Activated CD8-positive, alpha-beta memory T cell treated with anti-CD3 and anti-CD28 coated beads for 36 hours (primary cell): ENCODE measurements at regions not wholly inside any gene's neighbourhood (a gene's known extent, or its start where the extent isn't known, plus 50 kb on each side); places are given as distances from the start of the nearest gene placed in this dataset.

Source experiments
- CTCF ChIA-PET: fragments of 350-600 bp; sonication (Branson Sonifier 250); formaldehyde crosslinking; loops from one replicate; lab custom pipeline; 2021; ENCODE audit warnings: antibody characterized with exemption; lab: Charles Lee
- POLR2A ChIA-PET: fragments of 350-600 bp; sonication (Branson Sonifier 250); formaldehyde crosslinking; loops from one replicate; lab custom pipeline; 2021; ENCODE audit warnings: antibody characterized with exemption; lab: Charles Lee

DNA sequence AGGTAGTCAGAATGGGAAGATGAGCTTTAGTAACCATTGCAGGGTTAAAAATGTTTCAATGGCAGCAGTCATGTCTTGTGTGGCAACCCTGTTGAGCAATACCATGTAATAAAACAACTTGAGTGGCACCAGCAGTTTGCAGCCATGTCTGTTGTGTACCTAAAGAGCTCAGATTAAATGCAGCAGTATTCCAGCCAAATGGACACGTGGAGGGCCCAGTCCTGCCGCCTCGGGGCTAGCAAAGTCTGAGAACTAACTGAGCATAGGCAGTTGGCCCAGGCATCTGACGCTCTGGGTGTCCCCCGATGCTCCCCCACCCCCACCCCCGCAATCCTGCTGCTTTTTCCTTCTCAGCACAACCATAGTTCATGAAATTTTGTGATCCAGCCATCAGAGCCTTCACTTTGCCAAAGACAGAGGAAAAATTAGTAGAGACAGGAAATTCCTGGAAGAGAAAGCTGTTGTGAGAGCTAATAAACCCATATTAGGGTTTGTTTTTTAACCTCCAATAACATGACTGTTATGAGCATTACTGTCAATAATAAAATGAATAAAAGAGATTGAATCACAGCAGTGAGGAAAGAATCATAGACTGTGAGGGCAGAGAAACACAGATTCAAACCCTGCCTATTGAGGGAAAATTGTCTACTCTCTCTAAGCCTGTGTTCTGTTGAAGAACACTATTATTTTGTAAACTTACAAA is 220.6 kb upstream of the RHOBTB1 start:
- ChIA-PET CTCF (interaction anchor here (1.3 kb wide), 1 partner anchor 24 kb away, joined by 3 read pairs; no protein-coding TSS in a partner anchor), POLR2A (no interaction called here)

- CTCF ChIA-PET = interaction anchor here (1.3 kb wide), 1 partner anchor 23 kb away, joined by 3 read pairs; no protein-coding TSS in a partner anchor
- POLR2A ChIA-PET = no interaction called here
Measured at GRCh38 chr10:61163403-61163802, 219.4 kb upstream of the RHOBTB1 start.

DNA sequence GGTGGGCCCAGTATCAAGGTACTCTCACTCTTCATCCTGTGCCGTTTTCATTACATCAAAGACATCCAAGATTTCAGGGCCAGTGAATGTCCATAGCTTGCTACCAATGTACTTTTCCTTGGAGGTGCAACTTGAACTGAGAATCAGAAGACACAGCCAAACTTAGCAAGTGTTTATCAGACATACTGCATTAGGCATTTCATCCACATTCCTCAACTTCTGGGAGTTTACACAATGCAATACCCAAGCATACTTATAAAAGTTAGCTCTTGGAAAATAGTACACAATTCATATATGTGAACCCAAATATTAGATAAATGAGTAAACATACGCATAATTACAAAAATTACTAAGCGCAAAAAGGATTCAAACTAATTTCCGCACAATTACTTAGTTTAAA is 216.3 kb upstream of the RHOBTB1 start:
- ChIA-PET CTCF (no interaction called here), POLR2A (no interaction called here)

DNA sequence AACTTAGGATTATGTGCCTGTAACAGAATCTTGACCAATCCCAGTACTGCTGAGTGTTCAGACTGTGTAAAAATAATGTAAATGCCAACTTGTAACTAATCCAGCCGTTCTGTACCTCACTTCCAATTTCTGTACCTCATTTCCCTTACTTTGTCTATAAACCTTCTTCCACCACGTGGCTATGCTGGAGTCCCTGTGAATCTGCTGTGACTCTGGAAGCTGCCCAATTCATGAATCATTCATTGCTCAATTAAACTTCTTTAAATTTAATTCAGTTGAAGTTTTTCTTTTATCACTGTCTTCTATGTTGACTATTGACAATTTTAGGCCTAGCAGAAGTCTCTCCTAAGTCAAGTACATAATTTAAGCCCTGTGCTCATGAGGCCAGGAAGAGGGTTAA is 215.3 kb upstream of the RHOBTB1 start:
- ChIA-PET POLR2A (interaction anchor here (0.5 kb wide), 1 partner anchor 912 kb away, joined by 3 read pairs; no protein-coding TSS in a partner anchor), CTCF (no interaction called here)

GRCh38 chr10:61157182-61157581 is 213.2 kb upstream of the RHOBTB1 start:
- CTCF ChIA-PET = no interaction called here
- POLR2A ChIA-PET = no interaction called here

DNA sequence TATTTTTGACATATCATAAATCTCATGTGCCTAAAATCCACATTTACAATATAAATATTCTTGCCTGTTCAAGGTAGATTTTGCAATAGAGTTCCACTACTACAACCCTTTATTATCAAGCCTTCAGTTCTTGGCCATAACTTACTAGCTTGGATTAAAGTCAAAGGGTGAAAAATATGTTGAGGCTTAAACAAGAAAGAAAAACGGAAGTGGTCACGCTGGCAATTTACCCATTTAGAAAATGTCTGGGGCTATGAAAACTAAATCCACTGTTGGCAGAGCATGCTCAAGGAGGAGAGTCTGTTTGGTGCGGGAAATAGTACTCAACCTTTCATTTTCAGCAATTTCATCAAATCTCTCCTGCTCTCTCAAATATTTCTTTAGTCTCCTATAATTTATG is 209.8 kb upstream of the RHOBTB1 start:
- CTCF ChIA-PET = no interaction called here
- POLR2A ChIA-PET = no interaction called here

- CTCF ChIA-PET = no interaction called here
- POLR2A ChIA-PET = no interaction called here
Measured at GRCh38 chr10:61151059-61151458, 207.1 kb upstream of the RHOBTB1 start.

- POLR2A ChIA-PET = no interaction called here
- CTCF ChIA-PET = no interaction called here
Measured at GRCh38 chr10:61148451-61148850, 204.5 kb upstream of the RHOBTB1 start.

- POLR2A ChIA-PET = no interaction called here
- CTCF ChIA-PET = no interaction called here
Measured at GRCh38 chr10:61142987-61143386, 199.0 kb upstream of the RHOBTB1 start.

GRCh38 chr10:61140765-61141392 is 196.9 kb upstream of the RHOBTB1 start:
- POLR2A ChIA-PET = no interaction called here
- CTCF ChIA-PET = interaction anchor here (1.0 to 1.2 kb wide), 3 partner anchors 23 to 144 kb away, joined by 3 read pairs; no protein-coding TSS in a partner anchor

- ChIA-PET POLR2A (no interaction called here), CTCF (interaction anchor here (1.1 to 1.2 kb wide), 2 partner anchors 25 to 146 kb away, joined by 3 read pairs; no protein-coding TSS in a partner anchor)
Measured at GRCh38 chr10:61139592-61139953, 195.6 kb upstream of the RHOBTB1 start.

- CTCF ChIA-PET = no interaction called here
- POLR2A ChIA-PET = no interaction called here
Measured at GRCh38 chr10:61138708-61139591, 195.0 kb upstream of the RHOBTB1 start.

DNA sequence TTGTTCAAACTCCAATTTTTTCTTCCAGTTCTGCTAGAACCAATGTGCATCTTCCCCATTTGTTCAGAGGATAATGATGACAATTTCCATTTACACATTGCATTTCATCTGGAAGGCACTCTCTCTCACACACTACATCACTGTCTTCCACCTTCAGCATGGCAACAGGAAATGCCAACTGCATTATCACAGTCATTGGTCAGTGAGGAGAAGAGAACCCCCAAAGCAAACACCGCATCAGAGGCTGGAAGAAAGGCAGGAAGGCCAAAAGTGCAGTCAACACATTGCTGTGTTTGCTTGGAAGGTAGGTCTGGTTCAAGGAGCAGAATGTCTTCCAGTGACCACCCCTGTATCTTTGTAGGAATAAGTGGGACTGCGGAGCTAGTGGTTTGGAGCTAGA is 192.2 kb upstream of the RHOBTB1 start:
- POLR2A ChIA-PET = no interaction called here
- CTCF ChIA-PET = no interaction called here

DNA sequence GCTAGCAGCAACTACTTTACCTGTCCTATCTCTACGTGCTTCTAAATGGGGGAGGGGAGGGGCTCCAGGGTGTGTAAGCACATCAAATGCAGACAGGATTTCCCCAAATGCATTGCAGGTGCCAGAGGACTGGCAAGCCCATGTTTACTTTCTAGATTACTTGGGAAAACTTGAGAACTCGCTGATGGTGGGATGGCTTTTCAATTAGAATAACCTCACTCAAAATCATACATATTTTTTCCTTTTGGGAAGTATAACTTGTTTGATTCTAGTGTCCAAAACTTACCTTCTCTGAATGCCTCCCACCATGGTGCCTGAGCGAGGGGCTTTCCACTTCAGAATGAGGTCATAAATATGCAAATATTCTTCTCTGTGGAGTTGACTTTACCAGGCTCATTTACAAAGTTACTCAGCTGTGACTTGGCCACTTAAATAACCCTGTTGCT is 191.3 kb upstream of the RHOBTB1 start:
- ChIA-PET CTCF (no interaction called here), POLR2A (no interaction called here)

- ChIA-PET CTCF (no interaction called here), POLR2A (no interaction called here)
Measured at GRCh38 chr10:61130366-61130765, 186.4 kb upstream of the RHOBTB1 start.

- ChIA-PET POLR2A (no interaction called here), CTCF (no interaction called here)
Measured at GRCh38 chr10:61128196-61128595, 184.2 kb upstream of the RHOBTB1 start.

DNA sequence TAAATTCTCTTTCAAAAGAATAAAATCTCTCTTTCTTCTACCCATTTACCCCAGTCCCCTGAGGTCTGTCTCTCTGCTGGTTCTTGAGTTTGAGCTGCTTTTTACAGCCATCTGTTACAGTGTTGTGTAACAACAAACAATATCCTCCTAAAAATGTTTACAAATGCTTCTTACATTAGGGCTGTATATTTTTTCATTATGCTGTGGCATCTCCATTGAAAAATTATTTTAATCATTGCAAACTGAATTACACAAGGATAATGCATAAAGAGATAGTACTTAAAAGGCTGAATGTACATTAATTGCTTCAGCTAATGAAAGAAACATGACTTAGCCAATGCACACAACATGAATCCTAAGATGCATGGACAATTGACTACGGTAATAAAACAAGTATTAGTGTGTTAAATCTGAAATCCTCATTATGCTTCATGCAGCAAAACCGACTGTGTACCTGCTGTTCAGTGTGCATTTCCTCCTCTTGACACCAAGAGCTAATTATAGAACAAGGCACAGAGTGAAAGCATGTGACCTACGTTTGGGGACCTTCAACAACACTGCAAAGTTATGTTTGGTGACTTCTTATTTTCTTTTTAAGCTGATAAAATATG is 181.7 kb upstream of the RHOBTB1 start:
- ChIA-PET CTCF (no interaction called here), POLR2A (no interaction called here)

DNA sequence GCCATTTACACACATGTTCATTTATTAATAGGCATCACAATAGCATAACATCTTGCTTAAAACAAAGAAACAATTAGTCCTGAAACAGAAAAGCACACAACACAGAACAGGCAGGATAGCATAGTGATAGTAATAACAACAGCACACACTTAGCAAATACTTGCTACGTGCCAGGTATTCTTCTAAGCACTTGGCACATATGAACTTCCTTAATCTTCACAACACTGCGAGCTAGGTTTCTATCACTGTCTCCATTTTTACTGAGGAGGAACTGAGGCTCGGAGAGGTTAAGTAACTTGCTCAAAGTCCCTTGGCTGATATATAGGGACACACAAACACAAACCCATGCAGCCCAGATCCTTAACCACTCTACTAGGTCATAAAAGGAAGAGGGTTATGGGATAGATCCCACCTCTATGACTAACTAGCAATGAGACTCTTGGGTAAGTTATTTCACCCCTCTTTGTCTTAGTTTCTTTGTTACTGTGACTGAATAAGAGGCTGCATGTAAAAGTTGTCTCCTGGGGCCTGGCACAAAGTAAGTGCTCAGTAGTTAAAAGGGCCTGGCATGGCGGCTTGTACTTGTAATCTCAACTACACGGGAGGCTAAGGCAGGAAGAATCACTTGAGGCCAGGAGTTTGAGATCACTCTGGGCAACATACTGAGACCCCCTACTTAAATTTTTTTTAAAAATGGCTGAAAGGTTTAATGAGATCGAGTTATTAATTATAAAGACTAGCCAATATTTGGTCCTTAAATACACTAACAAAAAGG is 181.0 kb upstream of the RHOBTB1 start:
- POLR2A ChIA-PET = no interaction called here
- CTCF ChIA-PET = no interaction called here

DNA sequence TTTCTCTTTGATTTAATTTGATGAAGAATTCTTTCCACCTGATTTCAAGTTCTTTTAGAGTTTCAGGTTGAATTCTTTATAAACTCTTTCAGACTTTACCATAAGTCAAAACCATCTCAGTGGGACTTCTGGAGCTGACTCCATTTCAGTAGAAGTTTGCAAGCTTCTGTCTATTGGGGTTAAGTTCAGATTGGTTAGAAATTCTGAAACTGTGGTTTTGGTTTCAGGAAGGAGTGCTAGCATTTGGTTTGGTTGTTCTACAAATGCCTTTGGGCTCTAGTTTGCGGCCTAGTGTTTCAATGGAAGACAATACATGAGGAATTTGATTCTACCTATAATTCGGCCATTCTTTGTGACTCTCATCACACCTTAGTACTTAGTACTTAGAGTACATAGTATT is 176.8 kb upstream of the RHOBTB1 start:
- POLR2A ChIA-PET = no interaction called here

More for the DNA sequence above, 176.8 kb upstream of the RHOBTB1 start:
- CTCF ChIA-PET = no interaction called here
